Activated CD8-positive, alpha-beta memory T cell treated with anti-CD3 and anti-CD28 coated beads, Interleukin-2, amount 50 U/mL, for 24 hours (primary cell): ENCODE measurements at regions not wholly inside any gene's neighbourhood (a gene's known extent, or its start where the extent isn't known, plus 50 kb on each side); places are given as distances from the start of the nearest gene placed in this dataset.
"Not testable (repeated sequence)": the region's sequence is repeated elsewhere in the genome, so short reads cannot be mapped to it uniquely, and the experiment has no call there.

Experiments
- DNase-seq: peaks from one replicate; pipeline ENCODE4 v3.0.0-alpha.2; 2020; ENCODE audit errors: extremely low read depth

DNA sequence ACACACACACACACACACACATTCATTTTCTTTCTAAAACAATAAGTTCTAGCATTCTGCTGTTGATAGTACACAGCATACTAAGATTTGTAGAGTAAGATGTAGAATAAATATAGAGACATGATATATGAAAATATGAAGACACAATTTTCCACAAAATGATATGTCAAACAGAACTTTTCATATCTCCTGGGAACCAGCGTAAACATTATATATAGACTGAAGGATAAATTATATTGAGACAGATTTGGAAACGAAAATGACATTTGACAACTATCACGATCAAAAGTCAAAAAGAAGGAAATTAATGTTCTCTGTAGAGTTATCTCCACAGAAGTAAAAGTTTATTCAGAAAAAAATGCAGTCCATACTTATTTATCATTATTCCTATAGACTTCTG lies 1605.7 kb upstream of the SLC10A2 start:
- DNase-seq = no peak

DNA sequence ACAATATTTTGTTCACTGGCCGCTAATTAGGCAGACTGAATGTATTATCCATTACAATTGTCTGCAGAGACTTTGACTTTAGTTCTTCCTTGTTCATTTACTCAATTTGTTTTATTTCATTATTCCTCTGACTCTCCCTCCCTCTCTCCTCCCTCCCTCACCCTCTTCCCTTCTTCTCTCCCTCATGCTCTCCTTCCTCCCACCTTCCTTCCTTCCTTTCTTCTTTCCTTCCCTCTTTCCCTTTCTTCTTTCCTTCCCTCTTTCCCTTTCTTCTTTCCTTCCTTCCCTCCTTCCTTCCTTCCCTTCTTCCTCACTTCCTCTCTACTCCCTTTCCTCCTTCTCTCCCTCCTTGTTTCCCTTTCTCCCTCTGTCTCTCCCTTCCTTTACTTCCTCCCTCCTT lies 1591.0 kb upstream of the SLC10A2 start:
- DNase-seq = no peak

DNA sequence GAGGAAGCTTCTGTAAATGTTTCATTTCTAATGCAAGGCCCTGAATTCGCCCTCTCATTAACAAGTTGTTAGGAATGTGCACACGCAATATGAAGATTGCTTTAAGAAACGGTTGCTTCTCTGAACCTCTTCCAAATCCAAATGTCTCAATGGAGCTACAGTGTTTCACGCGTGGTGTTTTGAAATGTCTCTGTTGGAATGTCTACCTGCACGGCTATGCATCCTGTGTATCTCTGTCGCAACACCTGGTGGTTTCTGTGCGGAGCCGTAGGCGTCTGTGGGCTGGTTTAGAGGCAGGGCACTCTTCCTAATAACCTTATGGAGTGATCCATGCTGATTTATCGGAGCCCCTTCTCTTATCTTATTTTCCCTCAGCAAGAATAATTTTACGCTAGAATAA lies 1584.2 kb upstream of the SLC10A2 start:
- DNase-seq = no peak

DNA sequence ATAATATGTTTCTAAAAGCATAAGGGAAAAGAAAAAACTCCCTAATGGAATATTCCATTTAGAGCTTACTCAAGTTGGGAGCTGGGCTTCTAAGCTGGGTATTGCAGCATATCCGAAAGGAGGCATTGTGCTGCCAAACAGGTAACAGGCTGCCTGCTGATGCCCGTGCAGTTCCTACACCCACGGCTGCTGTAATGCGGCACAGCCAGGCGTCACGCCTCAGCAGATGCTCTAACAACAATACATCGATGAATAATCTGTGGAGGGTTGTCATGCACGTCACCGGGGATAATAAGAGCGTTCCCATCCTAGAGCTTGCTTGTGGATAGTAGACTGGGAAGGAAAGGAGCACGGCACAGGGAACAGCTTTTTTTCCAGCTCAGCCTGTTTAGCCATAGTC lies 1582.1 kb upstream of the SLC10A2 start:
- DNase-seq = no peak

DNA sequence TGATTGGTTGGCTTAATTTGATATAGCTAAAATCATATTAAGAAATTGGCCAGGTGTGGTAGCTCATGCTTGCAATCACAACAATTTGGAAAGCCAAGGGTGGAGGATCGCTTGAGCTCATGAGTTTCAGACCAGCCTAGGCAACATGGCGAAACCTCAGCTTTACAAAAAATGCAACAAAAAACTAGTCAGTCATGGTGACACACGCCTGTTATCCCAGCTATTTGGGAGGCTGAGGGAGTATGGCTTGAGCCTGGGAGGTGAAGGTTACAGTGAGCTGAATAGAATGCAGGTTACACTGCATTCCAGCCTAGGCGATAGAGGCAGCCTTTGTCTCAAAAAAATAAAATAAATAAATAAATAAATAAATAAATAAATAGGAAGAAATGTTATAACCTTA lies 1579.6 kb upstream of the SLC10A2 start:
- no peak for DNase-seq

DNA sequence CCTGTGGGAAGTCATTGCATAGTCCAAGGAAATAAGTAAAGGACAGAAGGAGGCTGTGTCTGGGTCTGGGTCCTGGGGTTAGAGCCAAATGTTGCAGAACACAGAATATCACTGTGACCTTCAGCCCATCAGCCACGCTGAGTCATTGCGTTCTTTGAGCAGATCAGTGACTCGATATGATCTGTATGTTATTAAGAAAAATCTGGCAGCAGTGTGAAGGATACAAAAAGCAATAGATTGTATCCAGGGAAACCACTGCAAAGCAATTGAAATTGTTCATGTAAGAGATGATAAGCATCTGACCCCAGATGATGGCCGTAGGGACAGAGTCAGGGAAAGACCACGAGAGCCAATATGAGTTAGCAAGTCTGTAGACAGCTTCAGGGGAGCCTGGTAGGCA lies 1575.1 kb upstream of the SLC10A2 start:
- DNase-seq = no peak

DNA sequence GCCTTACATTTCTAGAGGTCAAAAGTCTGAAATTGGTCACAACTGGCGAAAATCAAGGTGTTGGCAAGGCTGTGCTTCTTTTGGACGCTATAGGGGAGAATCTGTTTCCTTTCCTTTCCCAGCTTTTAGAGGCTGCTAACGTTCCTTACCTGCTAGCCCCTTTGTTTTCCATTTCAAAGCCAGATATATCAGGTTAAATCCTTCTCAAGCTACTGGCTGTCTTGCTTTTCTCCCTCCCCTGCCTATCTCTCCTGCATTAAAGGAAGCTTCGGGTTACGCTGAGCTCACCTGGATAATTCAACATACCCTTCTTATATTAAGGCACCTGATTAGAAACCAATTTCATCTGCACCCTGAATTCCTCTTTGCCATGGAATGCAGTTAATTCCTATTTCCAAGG lies 1569.7 kb upstream of the SLC10A2 start:
- DNase-seq = no peak

DNA sequence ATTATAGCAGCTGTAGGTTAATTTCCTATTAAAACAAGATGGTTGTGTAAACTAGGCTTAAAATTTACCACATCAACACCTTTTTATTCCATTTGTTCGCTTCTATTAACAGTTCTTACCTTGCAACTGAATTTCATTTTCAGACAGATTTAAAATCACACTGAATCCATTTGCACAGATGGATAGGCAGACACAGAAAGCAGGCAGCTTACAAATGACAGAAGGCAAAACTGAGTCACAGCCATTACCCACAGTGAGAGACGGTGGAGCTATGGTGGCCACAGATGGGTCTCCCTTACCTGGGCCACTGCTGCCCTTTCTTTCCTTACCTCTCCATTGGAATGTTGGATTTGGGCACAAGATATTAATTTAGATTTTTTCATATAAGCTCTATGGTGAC lies 1567.8 kb upstream of the SLC10A2 start:
- no peak for DNase-seq

DNA sequence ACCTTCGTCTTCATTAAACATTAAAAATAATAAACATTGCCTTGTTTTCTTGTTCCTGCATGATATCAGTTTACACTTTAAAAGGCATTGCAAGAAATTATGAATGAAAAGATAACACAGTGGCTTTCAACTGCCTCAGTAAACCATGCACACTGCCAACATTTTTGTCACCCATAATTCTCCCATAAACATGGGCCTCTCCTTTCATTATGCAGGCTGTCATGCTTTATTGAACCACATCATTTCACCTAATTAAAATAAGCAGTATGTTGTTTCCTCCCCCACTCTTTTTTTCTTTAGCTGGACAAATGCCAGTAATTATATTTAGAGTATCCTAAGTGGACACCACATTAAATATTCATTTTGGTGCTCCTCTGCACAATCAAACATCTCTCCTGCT lies 1566.5 kb upstream of the SLC10A2 start:
- DNase-seq = no peak

DNA sequence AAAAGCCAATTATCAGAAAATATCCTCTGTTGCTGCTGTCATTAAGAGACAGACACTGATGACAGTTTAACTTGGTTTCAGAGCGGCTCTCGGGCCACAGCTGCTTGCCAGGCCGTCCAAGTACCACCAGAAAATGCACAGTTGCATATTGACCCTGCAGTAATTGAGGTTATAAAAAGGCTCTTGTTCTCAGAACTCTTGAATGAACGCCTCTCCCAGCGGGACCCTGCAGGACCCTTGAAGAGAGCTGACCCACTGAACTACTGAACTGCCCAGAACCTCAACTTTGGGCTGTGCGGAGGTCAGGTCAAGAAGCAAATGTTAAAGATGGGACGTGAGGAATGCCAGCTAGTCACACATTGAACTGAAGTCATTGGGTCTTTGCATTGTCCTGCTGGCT lies 1559.0 kb upstream of the SLC10A2 start:
- no peak for DNase-seq

DNA sequence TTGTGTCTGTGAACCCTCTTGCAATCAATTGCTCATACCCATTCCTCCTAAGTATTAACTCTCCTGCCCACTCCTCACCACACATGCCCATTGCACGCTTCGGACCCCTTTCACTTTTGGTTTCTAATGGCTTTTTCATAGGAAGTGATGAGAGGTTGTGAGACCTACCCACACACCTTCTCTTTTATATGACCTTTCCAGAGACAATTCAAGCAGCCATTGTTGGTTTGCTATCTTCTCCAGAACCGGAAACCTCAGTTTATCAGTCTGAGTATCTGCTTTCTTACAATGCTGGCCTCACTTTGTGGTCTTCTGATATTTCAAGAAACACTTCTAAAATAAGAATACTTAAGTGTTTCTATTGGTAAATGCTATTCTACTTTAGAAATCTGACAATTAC lies 1550.8 kb upstream of the SLC10A2 start:
- no peak for DNase-seq

DNA sequence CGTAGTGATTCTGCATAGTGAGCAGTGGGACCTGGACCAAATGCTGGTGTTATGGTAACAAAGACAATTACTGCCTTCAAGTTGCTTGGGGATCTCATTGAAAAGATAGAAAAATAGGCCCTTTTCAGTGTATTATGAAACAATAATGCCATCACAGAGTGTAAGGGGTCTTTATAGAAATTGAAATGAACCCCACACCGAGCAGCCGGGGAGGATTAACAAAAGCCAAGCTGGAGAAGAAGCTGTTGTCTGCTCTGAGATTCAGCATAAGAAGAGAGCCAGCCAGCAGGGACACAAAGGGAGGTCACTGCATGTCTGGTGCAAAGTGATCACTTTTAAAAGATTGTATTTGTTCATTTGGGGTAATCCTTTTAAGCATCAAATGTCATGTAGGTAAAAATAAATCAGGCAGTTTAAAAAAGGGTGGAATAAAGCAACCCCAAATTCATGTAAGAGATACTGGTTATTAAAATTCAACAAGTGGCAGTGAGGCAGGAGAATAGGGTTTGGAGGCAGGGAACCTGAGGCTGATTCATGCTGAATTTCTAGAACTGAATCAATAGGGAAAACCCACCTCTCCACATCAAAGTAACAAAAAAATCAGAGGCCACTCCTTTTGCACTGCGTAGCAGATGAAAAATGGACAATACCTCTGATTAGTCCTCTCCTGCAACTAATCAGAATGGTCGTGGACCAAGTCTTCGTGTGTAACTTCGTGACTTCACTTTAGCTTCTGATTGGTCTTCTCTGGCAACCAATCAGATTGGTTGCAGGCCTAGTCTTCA lies 1548.3 kb upstream of the SLC10A2 start:
- DNase-seq = no peak

DNA sequence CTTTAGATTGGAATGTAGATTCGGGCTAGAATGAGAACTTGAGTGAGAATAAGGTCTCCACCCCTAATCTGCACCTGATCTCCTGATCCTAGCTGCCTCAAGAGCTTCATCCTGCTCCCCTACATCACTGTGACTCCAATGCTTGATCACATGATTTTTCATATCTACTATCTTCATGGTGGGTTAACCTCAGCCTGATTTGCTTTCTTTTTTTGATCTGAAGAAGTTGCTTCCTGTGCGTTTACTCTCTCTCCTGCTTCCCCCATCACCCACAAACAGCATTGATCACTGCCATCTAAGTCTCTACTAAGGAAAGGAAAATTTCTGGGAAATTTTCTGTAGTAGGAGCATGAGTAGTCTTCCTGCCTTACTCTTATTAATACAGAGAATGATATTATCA lies 1542.1 kb upstream of the SLC10A2 start:
- no peak for DNase-seq

DNA sequence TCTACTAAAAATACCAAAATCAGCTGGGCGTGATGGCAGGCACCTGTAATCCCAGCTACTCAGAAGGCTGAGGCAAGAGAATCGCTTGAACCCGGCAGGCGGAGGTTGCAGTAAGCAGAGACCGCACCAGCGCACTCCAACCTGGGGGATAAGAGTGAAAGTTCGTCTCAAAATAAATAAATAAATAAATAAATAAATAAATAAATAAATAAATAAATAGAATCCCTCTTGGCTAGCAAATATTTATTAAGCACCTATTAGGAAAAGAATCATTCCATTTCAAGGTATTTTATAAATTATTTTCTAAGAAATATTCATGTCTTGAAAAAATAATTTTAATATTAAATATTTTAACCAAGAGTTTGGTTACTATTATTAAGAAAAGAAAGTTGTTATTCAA lies 1539.2 kb upstream of the SLC10A2 start:
- DNase-seq = not testable (repeated sequence)

DNA sequence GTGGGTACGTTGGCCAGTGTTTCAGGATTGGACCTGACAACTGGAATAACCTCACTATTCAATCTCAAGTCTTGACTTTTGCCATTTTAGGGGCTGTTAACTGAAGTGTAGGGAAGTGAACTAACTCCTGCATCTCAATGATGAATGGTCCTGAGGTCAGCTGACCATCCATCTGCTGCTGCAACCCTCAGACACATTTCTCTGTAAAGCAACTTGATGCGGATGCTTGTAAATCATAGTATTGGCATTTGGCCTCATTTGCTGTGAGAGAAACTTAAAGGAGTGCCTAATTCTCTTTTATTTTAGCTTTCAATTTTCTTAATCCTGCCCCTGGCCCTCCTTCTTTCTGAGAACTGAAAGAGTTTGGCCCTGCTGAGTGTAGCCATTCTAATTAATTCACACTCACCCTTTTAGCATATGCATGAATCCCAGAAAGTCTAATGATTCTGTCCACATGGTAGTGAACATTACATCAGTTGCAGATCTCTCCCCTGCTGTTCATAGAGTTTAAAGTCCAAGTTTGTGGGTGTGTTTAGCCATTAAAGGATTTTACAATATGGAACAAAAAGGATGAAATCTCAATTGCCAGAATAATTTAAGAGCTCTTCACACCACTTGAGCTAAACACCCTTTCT lies 1531.4 kb upstream of the SLC10A2 start:
- no peak for DNase-seq

DNA sequence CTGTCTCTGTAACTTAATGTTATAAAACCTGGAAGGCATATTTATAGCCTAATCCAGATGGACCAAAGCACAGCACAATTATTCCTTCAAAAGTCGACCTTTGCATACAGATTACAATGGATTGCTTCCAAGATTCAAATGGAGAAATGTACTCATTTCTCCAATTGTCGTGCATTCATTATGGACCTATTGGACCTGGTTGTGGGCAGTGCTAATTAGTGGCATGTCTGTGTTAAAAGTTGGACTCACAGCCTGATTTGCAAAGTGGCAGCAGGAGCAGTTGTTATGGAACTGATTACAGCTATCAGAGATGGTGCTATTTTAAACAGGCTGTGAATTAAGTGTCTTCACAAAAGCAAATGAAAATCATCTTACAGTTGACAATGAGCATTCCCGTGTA lies 1529.3 kb upstream of the SLC10A2 start:
- no peak for DNase-seq

DNA sequence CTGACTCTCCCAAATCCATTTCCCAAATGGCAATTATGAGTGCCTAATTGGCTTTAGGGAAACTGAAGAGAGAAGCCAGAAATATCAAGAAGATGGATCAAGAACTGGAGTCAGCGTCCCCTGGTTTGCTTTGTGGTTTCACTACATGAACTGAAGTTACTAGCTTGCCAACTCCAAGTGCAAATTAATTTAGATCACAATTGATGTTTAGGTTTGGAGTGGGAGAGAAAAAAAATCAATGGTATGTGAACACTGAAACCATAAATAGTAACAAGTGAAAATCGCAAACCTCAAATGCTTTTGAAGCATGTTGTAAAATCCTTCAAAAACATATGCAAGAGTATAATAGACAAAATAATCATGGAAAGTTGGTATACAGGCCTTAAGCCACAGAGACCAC lies 1528.6 kb upstream of the SLC10A2 start:
- no peak for DNase-seq

DNA sequence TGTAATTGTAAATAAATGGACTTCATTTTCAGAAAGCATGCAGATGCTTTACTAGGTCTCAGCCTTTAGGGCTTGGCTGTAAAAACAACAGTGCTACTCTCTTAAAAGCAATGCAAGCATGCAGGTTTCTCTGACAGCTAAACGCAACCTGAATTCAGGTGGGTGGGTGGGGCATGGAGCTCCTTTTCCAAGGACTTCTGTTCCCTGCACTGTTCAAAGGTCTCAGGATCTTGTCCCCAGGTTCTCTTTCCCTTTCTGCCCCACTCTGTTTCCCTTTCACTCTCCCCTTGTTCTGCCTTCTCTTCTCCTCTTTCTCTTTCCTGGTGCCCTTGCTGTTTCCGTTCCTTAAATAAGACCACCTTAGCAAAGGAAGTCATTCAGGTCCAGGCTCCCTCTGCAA lies 1527.5 kb upstream of the SLC10A2 start:
- no peak for DNase-seq

DNA sequence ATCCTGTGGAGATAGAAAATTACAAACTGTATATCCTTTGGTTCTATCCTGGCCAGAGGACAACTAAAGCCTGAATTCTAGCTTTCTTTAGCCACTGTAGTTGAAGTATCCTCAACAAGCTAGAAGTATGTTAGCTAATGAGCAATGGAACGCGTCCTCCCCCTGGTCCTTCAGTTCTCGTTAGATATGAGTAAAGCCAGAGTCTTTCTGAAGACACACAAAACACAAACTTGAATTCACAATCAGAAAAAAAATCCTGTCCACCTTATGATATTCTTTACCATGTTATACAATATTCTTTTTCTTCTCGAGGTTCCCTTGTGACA lies 1527.0 kb upstream of the SLC10A2 start:
- no peak for DNase-seq

DNA sequence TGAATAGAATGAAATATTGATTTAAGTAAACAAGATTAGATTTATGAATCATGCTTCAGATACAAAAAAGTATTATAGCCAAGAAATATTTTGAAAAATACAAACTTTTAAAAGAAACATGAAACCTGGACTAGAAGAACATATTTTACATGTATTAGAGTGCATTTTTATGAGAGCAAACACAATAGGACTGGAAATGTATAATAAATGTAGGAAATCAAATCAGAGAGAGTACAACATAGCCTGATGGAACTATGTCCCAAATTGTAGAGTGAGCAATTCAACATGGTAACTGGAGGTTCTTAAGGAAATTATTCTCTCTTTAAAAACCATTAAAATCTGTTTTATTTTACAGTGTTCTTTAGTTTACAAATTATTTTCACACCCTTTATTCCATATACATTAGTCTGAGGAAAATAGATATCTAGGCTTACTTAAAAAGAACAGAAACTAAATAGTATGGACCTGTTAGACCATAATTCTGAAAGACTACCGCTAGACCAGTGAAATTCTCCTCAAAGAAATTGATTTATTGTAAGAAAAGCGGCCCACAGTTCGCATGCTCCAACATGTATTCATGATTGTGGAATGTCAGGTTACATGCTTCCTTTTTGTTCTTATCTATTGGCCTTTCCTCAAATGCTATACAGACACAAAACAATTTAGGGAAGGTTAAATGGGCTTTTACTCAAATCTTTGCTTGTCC lies 1526.5 kb upstream of the SLC10A2 start:
- no peak for DNase-seq

DNA sequence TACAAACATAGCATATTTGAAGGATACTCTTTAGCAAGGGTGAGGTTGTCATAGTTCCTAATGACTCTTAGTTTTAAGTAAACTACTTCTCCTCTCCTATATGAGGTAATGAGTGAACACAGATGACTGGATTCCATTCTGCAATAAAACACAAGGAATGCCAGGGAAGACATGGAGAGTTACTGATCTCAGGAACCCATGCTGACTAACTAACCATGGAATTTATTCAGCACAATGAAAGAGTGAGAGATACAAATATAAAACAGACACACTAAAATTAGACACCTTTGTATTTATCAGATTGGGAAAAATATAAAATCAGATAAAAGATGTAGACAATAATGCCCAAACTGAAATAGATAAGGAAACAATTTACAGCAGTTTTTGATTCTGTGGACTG lies 1525.9 kb upstream of the SLC10A2 start:
- no peak for DNase-seq

DNA sequence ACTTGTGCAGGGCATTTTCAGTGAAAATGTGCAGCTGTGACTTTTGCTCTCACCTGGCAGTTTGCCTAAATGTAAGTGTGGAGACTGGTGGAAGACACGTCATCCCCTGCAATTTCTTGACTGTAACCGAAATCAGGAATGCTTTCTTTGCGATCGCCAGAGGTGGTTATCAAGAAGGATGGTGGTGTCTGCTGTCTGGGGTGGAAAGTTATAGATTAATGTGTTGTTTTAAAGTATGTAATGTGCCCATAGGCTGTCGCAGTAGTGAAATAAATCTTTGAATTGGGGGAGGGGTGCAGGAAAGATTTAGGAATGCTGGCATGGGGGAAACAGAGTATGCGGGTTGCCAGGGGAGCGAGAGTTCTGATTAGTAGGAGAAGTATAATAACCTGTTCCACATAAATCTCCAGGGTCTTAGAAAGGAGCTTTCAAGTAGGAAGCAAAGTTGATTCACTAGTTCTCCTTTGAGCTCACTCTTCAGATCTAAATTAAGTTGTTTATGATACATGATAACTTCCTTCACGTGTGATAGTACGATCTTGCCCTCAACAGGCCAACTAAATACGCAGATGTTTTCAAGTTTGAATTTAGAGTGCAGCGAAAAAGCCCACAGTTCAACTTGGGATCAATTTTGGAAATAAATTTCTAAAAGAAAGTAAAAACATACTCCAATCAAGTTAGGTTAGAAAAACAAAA lies 1520.0 kb upstream of the SLC10A2 start:
- no peak for DNase-seq

DNA sequence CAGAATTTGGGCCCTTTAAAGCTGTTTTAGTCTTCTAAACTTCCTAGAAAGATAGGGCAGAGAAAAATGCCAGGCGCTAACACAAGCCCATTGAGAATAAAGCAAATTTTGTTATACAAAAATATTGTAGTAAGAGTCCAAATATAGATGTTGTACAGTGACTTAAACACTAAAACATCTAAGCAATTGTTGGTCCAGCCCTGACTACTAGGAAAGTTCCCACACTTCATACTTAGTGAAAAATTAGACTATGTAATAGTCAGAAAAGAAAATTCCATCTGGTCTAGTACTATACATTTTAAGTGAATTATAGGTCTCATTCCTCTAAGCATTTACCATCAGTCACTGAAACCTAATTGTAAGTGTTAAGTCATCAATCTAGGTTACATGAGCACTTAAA lies 1518.3 kb upstream of the SLC10A2 start:
- DNase-seq = no peak
